ENCODE measurements at regions not wholly inside any gene's neighbourhood (a gene's known extent, or its start where the extent isn't known, plus 50 kb on each side); places are given as distances from the start of the nearest gene placed in this dataset.
"Not testable (repeated sequence)": the region's sequence is repeated elsewhere in the genome, so short reads cannot be mapped to it uniquely, and the experiment has no call there.

DNA sequence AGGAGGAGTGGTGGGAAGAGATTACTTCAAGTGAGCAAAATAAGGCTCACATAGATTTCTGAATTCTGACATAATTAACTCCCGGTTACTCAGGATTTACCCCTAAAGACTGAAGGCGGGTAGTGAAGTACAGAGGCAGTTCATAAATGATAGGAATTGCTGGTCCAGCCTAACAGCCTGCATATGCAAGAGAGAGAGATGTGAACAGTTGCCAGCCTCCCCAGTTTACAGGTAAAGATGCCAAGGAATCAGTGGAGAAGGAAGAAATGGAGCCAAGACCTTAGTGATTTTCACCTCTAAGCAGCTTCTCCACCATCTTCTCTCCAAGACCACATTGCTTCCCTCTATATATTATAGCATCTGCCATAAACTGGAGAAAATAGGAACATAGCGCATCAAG is 91.8 kb upstream of the THUMPD2 start:
- no peak for DNase-seq

DNA sequence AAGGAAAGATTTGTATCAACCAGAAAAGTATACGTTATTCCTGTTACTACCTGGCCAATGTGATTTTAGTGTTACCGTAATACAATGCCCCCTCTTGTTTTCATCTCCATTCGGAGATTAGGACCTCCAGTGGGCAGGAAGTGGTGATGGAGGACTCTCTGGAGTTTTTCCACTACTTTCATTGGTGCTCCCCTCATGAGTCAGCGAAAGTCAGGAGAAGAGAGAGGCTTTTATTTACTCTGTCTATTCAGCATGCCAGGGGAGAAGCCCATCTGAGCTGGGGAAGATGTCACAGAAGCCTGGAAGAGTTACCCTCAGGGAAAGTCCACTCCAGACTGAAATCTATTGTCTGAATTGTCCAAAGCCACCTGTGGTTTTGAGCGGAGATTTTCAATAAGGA is 88.2 kb upstream of the THUMPD2 start:
- DNase-seq, result no peak

DNA sequence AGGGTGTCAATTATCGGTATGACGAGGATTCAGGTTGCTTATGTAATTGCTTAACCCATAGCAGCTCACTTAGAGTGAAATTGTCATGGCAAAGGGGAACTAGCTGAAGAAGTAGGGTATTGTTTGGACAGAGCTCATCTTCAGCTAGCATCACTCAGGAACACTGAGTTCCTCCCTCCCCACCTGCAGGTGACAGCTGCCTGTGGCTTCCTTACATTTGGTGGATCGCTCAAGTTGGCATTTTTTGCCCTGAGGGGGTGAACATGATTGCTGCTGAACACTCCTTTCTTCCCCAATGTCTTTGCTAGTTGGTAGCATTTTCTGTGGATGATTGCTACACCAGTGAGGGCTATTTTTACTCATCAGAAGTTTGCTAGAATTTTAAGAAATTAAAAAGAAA is 86.7 kb upstream of the THUMPD2 start:
- no peak for DNase-seq

DNA sequence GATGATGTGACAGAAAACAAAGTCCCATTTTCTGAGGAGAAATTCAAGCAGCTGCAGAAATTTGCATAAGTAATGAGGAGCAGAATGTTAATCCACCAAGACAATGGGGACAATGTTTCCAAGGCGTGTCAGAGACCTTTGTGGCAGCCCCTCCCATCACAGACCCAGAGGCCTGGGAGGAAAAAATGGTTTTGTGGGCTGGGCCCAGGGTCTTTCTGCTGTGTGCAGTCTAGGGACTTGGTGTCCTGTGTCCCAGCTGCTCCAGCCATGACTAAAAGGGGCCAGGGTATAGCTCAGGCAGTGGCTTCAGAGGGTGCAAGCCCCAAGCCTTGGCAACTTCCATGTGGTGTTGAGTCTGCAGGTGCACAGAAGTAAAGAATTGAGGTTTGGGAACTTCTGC is 84.6 kb upstream of the THUMPD2 start:
- DNase-seq, result not testable (repeated sequence)

DNA sequence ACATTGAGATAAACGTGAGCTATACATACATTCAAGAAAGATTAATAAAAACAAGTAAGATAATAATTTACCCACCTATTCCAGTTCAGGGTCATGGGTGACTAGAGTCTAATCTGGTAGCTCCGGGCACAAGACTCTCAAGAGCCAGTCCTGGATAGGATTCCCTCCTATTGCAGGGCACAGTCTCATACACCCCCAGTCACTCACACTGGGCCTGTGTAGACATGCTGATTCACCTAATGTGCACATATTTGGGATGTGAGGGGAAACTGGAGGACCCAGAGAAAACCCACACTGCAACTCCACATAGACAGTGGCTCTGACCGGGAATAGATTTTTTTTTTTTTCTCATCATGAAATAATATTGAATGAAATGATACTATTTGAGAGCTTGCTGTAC is 81.5 kb upstream of the THUMPD2 start:
- DNase-seq, result no peak

DNA sequence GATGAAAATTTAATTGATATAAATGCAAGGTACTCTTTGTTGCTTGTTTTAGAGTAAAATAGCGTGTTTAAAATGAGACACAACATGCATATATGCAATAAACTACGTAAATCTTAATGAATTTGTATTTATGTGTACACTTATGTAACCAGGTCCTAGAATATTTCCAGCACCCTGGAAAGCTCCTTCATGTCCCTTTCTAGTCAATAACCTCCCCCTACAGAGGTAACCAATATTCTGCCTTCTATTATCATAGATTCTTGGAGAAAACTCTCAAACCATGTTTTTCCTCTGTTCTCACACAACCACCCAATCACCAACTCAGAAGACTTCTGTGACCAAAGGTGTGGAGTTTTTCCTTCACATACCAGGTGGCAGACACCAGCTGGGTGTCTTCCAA is 79.6 kb upstream of the THUMPD2 start:
- no peak for DNase-seq

DNA sequence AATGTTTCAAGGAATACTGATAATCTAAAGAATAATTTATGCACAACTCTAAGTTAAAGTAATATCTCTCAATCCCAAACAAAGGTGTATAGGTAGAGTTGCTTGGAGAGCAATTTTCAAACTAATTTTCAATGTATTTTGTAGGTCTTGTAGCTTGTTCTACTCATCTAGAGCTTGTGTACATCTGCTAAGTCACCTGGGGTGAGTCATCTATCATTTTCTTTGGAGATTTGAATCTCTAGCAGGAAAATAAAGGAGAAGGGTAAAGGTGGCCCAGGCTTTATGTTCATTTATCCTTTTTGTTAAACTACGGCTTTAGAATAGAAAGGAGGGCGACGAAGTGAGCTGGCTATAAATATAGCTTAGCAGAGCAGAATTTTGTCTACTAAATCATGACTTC is 76.8 kb upstream of the THUMPD2 start:
- DNase-seq, result no peak

DNA sequence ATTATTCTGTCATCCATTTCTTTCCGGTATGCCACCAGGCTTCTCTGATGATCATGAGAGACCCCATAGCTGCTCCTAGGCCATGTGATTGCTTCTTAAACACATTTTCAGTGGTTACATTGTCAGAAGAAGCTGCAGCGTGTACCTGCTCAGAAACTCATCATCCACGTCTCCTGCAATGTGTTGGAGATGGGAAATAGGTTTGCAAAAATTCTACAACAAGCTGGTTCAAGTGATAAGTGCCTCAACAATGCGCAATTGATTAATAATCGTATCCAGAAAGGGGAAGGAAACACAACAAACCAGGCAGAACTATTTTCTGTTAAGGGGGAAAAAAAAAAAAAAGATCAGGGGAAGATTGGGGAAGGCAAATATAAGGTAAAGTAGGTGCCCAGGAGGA is 75.7 kb upstream of the THUMPD2 start:
- no peak for DNase-seq

DNA sequence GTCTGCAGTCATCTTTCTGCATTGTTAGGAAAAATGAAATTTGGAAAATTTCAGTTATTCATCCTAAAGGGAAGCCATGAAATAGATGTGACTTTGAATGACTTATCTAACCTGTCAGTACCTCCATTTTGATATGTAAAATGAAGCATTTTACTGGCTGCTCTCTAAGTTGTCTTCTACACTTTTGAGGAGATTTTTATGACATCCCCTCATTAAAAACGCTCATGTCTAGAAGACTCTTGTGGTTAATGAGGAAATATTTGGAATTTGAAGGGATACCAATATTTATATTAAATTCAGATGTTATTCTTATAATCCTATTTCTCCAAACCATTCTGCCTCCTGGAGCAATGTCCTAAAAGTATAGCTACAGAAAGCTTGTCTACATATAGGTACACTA is 73.8 kb upstream of the THUMPD2 start:
- DNase-seq, result no peak

DNA sequence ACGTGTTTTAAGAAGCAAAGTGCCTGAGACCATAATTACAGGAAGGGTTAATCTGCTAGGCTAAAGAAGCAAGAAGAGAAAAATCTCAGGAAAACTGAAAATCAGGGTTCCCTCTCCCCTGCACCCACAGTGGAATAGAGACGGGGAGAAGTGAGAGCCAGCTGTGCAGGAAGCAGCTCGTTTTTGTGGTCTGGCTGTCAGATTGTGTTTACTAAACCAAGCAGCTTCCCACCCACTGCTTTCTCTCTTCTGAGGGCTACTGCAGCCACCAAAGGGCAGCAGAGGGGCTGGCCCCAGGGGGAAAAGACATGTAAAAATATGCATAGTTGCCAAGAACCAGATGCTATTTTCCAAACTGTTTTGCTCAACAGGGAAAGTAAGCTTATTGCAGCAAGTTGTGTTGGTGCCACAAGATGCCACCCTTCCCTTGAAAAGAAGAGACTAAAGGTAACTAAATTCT is 72.6 kb upstream of the THUMPD2 start:
- no peak for DNase-seq

DNA sequence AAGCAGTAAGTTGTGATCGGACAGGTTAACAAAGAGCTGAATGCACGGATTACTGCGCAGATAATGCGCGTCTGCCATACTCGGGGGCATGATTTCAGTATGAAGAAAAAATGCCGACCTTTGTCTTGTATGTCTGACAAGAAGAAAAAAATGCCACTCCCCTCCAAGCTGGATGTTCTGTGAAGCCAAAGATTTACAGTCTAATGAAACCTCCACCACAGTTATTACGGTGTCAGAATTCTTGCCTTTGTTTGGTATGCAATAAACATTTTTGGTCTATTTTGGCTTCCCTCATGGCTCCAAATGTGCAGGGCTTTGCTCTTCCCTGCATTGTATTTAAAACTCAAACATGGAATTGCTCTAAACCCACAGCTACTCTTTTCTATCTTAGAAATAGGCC is 72.2 kb upstream of the THUMPD2 start:
- DNase-seq, result no peak

DNA sequence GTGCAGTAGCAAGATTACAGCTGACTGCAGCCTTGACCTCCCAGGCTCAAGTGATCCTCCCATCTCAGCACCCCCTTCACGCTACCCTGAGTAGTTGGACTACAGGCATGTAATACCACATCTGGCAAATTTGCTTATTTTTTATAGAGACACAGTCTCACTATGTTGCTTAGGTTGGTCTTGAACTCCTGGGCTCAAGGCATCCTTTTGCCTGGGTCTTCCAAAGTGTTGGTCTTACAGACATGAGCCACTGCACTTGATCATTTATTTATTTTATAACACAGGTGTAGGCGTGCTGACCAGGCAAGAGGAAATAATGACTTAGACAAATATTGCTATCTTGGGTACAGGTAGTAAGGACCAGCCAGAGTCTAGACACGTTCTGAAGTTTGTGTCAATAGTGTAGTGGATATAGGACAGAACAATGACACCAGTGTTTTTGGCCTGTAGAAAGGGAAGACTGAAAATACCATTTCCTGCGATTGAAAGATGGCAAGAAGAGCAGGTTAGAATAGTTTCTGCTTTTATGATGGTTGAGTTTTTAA is 71.0 kb upstream of the THUMPD2 start:
- DNase-seq, result no peak

DNA sequence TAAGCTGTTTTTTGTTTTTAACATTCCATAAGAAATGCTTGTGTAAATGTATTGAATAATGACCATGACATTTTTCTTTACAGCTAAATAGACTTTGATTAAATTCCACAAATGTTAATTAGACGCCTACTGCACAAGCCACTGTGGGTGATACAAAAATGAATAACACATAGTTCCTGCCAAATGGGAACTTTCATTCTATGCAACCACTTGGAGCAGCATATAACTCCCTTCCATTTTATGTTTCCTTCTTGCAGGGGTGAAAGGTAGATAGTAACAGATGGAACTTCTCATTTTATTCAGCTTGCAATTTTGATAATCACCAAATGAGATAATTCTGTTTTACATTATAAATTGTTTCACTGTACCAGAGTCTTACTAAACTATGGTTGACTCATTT is 70.0 kb upstream of the THUMPD2 start:
- DNase-seq, result no peak

DNA sequence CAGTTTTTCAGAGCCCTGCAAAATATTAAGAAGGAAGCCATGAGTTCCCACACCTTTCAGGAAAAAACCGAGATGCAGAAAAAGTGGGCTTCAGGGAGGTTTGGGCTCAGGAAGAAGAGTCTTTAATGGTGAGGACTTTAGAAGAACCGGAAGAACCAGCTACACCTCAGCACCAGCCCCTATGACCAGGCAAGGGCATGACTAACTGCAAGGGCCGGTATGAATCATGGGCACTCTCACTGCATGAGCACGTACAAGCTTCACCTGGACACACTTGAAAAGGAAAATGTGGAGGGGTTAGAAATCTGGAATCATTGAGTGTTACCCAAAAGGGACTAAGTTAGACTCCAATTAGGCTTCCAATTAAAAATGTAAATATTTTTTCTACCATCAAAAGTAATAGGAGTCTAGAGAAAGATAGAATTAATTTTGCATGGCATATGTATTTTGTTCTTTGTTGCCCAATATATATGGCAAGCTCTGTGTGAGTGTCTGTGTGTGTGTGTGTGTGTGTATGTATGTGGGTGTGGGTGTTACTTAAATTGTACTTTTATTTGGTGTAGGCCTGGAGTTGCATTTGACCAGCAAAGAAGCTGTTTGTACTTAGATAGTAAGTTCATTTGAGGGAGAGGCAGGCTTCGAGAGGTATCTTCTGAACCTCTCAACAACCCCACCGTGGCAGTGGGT is 66.5 kb upstream of the THUMPD2 start:
- no peak for DNase-seq

DNA sequence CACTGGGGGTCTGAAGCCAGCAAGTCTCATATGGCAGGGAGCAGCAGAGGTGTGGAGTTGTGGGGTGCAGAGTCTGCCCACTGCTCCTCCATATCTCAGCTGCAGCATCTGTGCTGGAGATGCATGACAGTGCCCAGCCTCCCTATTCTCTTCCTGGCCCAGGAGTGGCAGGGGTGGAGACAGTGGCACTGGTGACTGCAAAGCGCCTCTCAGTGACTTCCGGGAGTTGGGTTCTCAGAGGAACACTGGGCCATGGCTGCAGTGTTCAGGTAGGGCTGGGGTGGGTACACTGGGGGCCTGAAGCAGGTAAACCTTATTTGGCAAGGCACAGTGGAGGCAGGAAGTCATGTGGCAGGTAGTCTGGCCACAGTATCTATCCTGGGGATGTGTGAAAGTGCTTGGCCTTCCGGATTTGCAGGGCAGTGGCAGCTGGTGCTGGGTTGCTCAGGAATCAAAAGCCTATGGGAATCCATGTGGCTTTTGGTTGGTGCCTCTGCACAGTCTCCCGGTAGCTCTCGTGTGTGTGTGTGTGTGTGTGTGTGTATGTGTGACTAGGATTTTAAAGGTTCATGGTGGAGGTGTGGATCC is 60.3 kb upstream of the THUMPD2 start:
- no peak for DNase-seq

DNA sequence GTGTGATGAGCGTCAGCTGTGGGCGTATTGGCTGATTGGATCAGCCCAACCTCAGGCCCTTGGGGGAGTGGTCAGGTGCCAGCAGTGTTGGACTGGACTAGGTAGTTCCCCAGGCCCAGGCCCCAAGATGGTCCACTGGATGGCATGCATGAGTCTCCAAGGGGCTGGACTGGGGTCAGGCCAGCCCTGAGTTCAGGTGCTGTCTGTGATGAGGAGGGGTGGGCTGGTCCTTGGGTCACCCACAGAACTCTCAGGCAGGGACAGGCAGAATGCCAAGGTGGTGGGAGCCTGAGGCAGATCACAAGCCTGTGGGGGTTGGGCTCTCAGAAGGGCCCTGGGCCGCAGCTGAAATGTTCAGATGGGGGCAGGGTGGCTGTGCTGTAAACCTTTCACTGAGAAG is 59.5 kb upstream of the THUMPD2 start:
- no peak for DNase-seq

DNA sequence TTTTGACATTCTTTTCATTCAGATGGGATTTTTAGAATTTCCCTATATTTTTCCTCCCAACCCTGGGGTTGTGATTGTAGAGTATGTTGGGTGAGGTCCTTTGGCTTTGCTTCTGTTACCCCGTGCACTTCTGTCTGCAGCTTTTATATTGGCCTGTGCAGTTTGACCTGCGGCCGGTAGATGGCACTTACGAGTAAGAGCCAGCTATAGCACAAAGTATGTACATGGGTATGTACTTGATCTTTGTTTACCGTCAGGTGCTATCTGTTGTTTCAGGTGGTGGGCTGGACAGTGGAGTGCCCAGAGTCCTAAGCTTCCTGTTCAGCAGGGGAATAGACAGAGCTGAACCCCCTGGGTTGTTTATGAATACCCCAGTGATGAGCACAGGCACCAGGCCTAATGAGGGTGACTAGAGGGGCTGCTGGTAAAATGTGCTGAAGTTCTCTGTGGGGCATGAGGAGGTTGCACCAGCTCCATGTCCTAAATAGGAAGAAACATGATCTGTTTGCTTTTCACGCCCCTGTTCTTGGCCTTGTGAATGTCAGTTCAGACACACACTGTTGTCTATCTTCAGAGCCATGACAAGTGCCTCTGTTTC is 58.9 kb upstream of the THUMPD2 start:
- no peak for DNase-seq

DNA sequence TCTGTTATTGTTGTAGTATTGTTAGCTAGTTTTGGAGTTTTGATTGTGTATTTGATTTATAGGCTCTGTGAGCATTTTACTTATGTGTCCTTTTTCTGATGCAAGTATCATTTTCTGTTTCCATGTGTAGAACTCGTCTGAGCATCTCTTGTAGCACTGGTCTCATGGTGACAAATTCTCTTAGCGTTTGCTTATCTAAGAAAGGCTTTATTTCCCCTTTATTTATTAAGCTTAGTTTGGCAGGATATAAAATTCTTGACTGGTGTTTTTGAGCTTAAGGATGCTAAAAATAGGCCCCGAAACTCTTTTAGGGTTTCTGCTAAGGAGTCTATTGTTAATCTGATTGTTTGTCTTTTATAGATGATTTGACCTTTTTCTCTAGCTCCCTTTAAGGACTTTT is 57.6 kb upstream of the THUMPD2 start:
- DNase-seq, result no peak

DNA sequence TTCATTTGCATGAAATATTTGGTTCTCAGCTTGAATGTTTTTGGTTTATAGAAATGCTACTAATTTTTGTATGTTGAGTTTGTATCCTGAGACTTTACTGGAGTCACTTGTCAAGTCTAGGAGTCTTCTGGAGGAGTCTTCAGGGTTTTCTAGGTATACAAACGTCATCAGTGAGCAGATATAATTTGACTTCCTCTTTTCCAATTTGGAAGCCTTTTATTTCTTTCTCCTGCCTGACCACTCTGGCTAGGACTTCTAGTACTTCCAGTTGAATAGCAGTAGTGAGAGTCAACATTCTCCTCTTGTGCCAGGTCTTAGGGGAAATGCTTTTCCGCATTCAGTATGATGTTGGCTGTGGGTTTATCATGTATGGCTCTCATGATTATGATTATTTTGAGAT is 55.4 kb upstream of the THUMPD2 start:
- no peak for DNase-seq

DNA sequence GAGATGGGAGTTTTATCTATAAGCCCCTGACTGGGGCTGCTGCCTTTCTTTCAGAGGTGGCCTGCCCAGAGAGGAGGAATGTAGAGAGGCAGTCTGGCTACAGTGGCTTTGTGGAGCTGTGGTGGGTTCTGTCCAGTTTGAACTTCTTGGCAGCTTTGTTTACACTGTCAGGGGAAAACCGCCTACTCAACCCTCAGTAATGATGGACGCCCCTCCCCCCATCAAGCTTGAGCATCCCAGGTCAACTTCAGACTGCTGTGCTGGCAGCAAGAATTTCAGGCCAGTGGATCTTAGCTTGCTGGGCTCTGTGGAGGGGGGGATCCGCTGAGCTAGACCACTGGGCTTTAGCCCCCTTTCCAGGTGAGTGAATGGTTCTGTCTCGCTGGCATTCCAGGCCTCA is 51.6 kb upstream of the THUMPD2 start:
- DNase-seq, result not testable (repeated sequence)
